Adrenal gland (tissue), 9 donors: ENCODE measurements at regions not wholly inside any gene's neighbourhood (a gene's known extent, or its start where the extent isn't known, plus 50 kb on each side); places are given as distances from the start of the nearest gene placed in this dataset.

ENCODE experiments used
- DNase-seq, 7 donors: peaks; one replicate each; pipeline ENCODE4 v3.0.0-alpha.2; 2019 to 2020
- H3K27ac ChIP-seq, 5 donors: fragments of 200-600 bp; sonication (generic) in 4 of 5; 1 replicate in 3 of 5; 2 replicates in 2 of 5; pipeline versions ENCODE4 v1.5.1 to v1.8.0; 2016 to 2020; ENCODE audit warnings: mild to moderate bottlenecking in 1 of 5
- H3K27me3 ChIP-seq: fragments of 200-600 bp; 2 replicates; pipeline ENCODE4 v1.8.0; 2021
- H3K36me3 ChIP-seq, 2 donors: fragments of 200-600 bp; replicated peaks in 1 of 2; 1 replicate in 1 of 2; 2 replicates in 1 of 2; pipeline versions ENCODE4 v1.5.1 to v1.8.0; 2018 to 2022
- H3K4me1 ChIP-seq, 2 donors: fragments of 200-600 bp; replicated peaks in 1 of 2; 1 replicate in 1 of 2; 2 replicates in 1 of 2; pipeline versions ENCODE4 v1.5.1 to v1.8.0; 2018 to 2021
- H3K4me3 ChIP-seq, 4 donors: fragments of 200-600 bp; sonication (generic) in 3 of 4; one replicate each; pipeline ENCODE4 v1.5.1; 2016 to 2018
- H3K9me3 ChIP-seq, 3 donors: fragments of 200-600 bp; sonication (generic) in 1 of 3; replicated peaks in 1 of 3; 1 replicate in 2 of 3; 2 replicates in 1 of 3; pipeline versions ENCODE4 v1.5.1 to v1.8.0; 2016 to 2021
- POLR2A ChIP-seq, 2 donors: fragments of 450-650 bp; IDR thresholded peaks; one replicate each; pipeline ENCODE4 v1.6.1; 2017; ENCODE audit warnings: antibody characterized with exemption in 2 of 2, mild to moderate bottlenecking in 2 of 2, moderate library complexity in 1 of 2
- WGBS, 4 donors: extraction: QIAGEN DNeasy Blood & Tissue Kit in 2 of 4; methylation state at CpG; one replicate each; pipeline versions ENCODE4 v1.1.5 to v1.1.7; 2013 to 2017; 5-methylcytosine and 5-hydroxymethylcytosine counted together
- intact Hi-C, 2 donors: fragments of 100-400 bp; cut with DNase I; formaldehyde crosslinking; loops; one replicate each; pipeline versions ENCODE4 v1.14.1 to v1.15.0; 2022 to 2023
- small RNA-seq, 2 donors: library from RNA; depleted of rRNA; stranded (forward); fragments of <200 nt; gene quantifications; one replicate each; pipeline ENCODE3, GENCODE V24; 2016
- TF ChIP-seq, protein P1 (sequence below), 6 experiments: fragments of 450-650 bp in 4 of 6; fragments of 200-600 bp in 2 of 6; sonication (generic) in 1 of 6; IDR thresholded peaks; 1 replicate in 5 of 6; 2 replicates in 1 of 6; pipeline versions ENCODE4 v1.5.1 to v1.8.0; 2016 to 2021; ENCODE audit warnings: antibody characterized with exemption in 6 of 6, mild to moderate bottlenecking in 2 of 6, moderate library complexity in 1 of 6
- donor health status: healthy with polysubstance abuse.
- donor health status: Bipolar disorder and iron deficiency.
- donor health status: DM: yes; HTN: yes; CAD: no.
- donor health status: DM: no; HTN: no; CAD: no.
- donor health status: DM: no; HTN: no; CAD: no.

DNA sequence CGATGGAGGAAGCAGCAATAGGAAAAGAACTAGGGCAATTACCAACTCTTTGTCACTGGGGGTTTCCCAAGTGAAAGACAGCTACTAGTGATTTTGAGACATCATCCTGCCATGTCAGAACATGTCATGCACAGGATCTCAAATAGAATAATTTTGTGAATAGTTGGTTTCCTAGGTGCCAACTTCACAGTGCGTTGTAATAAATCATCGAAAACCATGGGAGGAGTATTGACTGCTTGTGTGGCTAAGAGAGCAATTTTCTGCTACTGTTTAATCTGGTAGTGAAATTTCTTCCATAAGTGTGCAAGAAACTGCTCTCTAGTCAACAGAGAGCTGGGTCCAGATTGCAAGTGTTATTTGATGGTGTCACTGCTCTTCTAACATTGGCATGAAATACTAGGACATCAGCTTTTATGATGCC, 168.6 kb downstream of the NNT start:
- WGBS, 4 donors = 93 to 95% (median 94%) methylated on average over 3 of the region's 3 CpGs
- no peaks in the 10 kb centered on the region for H3K9me3 ChIP-seq
- TF ChIP-seq, protein P1, sequence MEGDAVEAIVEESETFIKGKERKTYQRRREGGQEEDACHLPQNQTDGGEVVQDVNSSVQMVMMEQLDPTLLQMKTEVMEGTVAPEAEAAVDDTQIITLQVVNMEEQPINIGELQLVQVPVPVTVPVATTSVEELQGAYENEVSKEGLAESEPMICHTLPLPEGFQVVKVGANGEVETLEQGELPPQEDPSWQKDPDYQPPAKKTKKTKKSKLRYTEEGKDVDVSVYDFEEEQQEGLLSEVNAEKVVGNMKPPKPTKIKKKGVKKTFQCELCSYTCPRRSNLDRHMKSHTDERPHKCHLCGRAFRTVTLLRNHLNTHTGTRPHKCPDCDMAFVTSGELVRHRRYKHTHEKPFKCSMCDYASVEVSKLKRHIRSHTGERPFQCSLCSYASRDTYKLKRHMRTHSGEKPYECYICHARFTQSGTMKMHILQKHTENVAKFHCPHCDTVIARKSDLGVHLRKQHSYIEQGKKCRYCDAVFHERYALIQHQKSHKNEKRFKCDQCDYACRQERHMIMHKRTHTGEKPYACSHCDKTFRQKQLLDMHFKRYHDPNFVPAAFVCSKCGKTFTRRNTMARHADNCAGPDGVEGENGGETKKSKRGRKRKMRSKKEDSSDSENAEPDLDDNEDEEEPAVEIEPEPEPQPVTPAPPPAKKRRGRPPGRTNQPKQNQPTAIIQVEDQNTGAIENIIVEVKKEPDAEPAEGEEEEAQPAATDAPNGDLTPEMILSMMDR (IDR thresholded peaks at IDR 0.05) = no peak
- TF ChIP-seq POLR2A (IDR thresholded peaks at IDR 0.05) = no peak
- H3K27me3 ChIP-seq = no peaks in the 10 kb centered on the region
- DNase-seq = no peak
- H3K27ac ChIP-seq = no peak overlapping the region
- intact Hi-C loops = no loop called here
- no peaks in the 10 kb centered on the region for H3K4me1 ChIP-seq
- H3K4me3 ChIP-seq = no peak overlapping the region
- no peaks in the 10 kb centered on the region for H3K36me3 ChIP-seq

DNA sequence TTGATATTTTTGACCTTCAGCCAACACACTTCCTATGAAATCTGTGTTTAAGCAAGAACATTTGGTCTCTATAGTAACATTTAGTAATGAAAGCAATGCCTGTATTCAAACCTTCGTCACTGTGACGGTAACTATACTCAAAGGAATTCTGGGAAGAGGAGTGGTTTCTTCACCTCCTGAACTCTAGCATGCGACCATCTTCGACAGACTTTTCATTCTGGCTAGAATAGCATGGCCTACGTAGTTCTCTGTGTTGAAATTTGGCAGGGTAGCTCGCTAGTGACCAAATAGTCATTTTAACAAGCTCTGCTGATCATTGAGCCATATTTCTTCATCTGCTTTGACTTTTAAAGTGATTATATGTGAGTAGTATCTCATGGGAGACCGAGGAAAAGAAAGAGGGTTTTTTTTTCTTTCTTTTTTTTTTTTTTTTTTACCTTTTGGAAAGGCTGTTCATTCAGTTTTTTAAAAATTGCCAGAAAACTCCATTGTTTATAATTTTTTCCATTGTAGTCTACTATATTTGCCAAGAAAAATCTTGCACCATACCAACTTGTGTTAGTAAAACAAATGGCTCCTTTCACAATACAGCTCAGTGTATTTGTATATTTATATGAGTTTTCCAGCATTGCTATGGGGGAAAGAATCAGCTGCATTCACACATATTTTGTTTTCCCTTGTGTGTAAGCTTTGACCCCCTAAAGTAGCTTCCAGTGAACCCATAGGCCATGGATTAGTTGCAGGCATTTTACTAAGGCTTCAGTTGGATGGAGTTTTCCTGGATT, 166.8 kb downstream of the NNT start:
- intact Hi-C loops = no loop called here
- Histone ChIP-seq H3K27ac (no peak overlapping the region), H3K4me3 (no peak overlapping the region), H3K27me3 (no peaks in the 10 kb centered on the region), H3K36me3 (no peaks in the 10 kb centered on the region), H3K4me1 (no peaks in the 10 kb centered on the region), H3K9me3 (no peaks in the 10 kb centered on the region)
- no peak for DNase-seq
- 54 to 75% (median 68%) methylated on average over 7 of the region's 7 CpGs for WGBS, 4 donors
- TF ChIP-seq POLR2A (IDR thresholded peaks at IDR 0.05) = no peak
- TF ChIP-seq, protein P1 (IDR thresholded peaks at IDR 0.05) = no peak

Small RNA genes in the stretch of these regions (small RNA-seq; reads per million reads assigned to genes)
- 0 reads per million in 2 donors for gene RNU6-381P
